H9 (cell line): ENCODE measurements at regions not wholly inside any gene's neighbourhood (a gene's known extent, or its start where the extent isn't known, plus 50 kb on each side); places are given as distances from the start of the nearest gene placed in this dataset.

Source experiments
- DNase-seq: peaks from one replicate; pipeline ENCODE4 v3.0.0-alpha.2; 2017
- H2AFZ ChIP-seq: one replicate; pipeline ENCODE4 v1.6.1; 2013; ENCODE audit warnings: mild to moderate bottlenecking, low read length, control low read depth, moderate library complexity
- H2AK5ac ChIP-seq: 2 replicates; pipeline ENCODE4 v1.6.1; 2013; ENCODE audit warnings: low read length, control low read depth, mixed read lengths; ENCODE audit not compliant: insufficient read length
- H2BK120ac ChIP-seq: one replicate; pipeline ENCODE4 v1.6.1; 2013; ENCODE audit warnings: low read depth, mild to moderate bottlenecking, low read length, control low read depth, inconsistent platforms; ENCODE audit not compliant: poor library complexity, severe bottlenecking
- H2BK12ac ChIP-seq: 2 replicates; pipeline ENCODE4 v1.6.1; 2013; ENCODE audit warnings: low read length, control low read depth, mixed read lengths, low read depth; ENCODE audit not compliant: insufficient read length
- H2BK15ac ChIP-seq: 2 replicates; pipeline ENCODE4 v1.6.1; 2013; ENCODE audit warnings: low read depth, low read length, control low read depth
- H2BK20ac ChIP-seq: one replicate; pipeline ENCODE4 v1.6.1; 2013; ENCODE audit warnings: low read depth, mild to moderate bottlenecking, low read length, control low read depth, inconsistent platforms; ENCODE audit not compliant: poor library complexity, severe bottlenecking
- H2BK5ac ChIP-seq: 2 replicates; pipeline ENCODE4 v1.6.1; 2013; ENCODE audit warnings: low read length, control low read depth, mixed read lengths; ENCODE audit not compliant: insufficient read length
- H3K14ac ChIP-seq: 2 replicates; pipeline ENCODE4 v1.6.1; 2013; ENCODE audit warnings: low read length, control low read depth; ENCODE audit not compliant: insufficient read depth
- H3K18ac ChIP-seq: 2 replicates; pipeline ENCODE4 v1.6.1; 2013; ENCODE audit warnings: low read depth, mild to moderate bottlenecking, mixed read lengths, low read length, control low read depth; ENCODE audit not compliant: insufficient read length
- H3K23ac ChIP-seq: 2 replicates; pipeline ENCODE4 v1.6.1; 2013; ENCODE audit warnings: low read length, control low read depth, mixed read lengths, low read depth; ENCODE audit not compliant: insufficient read length
- H3K23me2 ChIP-seq: 2 replicates; pipeline ENCODE4 v1.6.1; 2013; ENCODE audit warnings: low read depth, mild to moderate bottlenecking, mixed read lengths, low read length, control low read depth; ENCODE audit not compliant: insufficient read length, poor library complexity, severe bottlenecking
- H3K27ac ChIP-seq: 2 replicates; pipeline ENCODE4 v1.5.1; 2013; ENCODE audit warnings: low read length, control low read depth, mixed read lengths, low read depth; ENCODE audit not compliant: insufficient read length
- H3K27me3 ChIP-seq: 2 replicates; pipeline ENCODE4 v1.6.1; 2013; ENCODE audit warnings: low read length, control low read depth, inconsistent platforms; ENCODE audit not compliant: insufficient read depth
- H3K4ac ChIP-seq: 2 replicates; pipeline ENCODE4 v1.6.1; 2013; ENCODE audit warnings: low read depth, mild to moderate bottlenecking, control low read depth, inconsistent platforms, low read length, moderate library complexity
- H3K4me1 ChIP-seq: 2 replicates; pipeline ENCODE4 v1.6.1; 2013; ENCODE audit warnings: low read length, control low read depth, inconsistent platforms; ENCODE audit not compliant: insufficient read depth
- H3K4me2 ChIP-seq: 2 replicates; pipeline ENCODE4 v1.6.1; 2013; ENCODE audit warnings: low read length, control low read depth, mixed read lengths; ENCODE audit not compliant: insufficient read length, insufficient read depth
- H3K56ac ChIP-seq: 2 replicates; pipeline ENCODE4 v1.6.1; 2013; ENCODE audit warnings: low read depth, mild to moderate bottlenecking, mixed read lengths, low read length, control low read depth; ENCODE audit not compliant: insufficient read length
- H3K79me1 ChIP-seq: 2 replicates; pipeline ENCODE4 v1.6.1; 2013; ENCODE audit warnings: low read depth, mild to moderate bottlenecking, moderate library complexity, low read length, control low read depth, inconsistent platforms; ENCODE audit not compliant: insufficient read depth, poor library complexity, severe bottlenecking
- H3K79me2 ChIP-seq: 2 replicates; pipeline ENCODE4 v1.6.1; 2013; ENCODE audit warnings: low read length, control low read depth, inconsistent platforms; ENCODE audit not compliant: insufficient read depth
- H3K9ac ChIP-seq: 2 replicates; pipeline ENCODE4 v1.6.1; 2013; ENCODE audit warnings: low read length, control low read depth, mixed read lengths; ENCODE audit not compliant: insufficient read length; ENCODE audit errors: extremely low read depth
- H3K9me3 ChIP-seq: one replicate; pipeline ENCODE4 v1.6.1; 2013; ENCODE audit warnings: low read depth, low read length, inconsistent platforms; ENCODE audit not compliant: control insufficient read depth
- H3T11ph ChIP-seq: one replicate; pipeline ENCODE4 v1.6.1; 2013; ENCODE audit warnings: mild to moderate bottlenecking, low read length, control low read depth, inconsistent platforms
- H4K20me1 ChIP-seq: one replicate; pipeline ENCODE4 v1.6.1; 2013; ENCODE audit not compliant: control insufficient read depth, insufficient read length, insufficient read depth
- H4K5ac ChIP-seq: 2 replicates; pipeline ENCODE4 v1.6.1; 2013; ENCODE audit warnings: low read depth, mild to moderate bottlenecking, mixed read lengths, low read length, control low read depth; ENCODE audit not compliant: insufficient read length
- H4K8ac ChIP-seq: replicated peaks from 2 replicates; pipeline ENCODE4 v1.6.1; 2013; ENCODE audit warnings: low read length, control low read depth, mixed read lengths, low read depth; ENCODE audit not compliant: insufficient read length
- H4K91ac ChIP-seq: 2 replicates; pipeline ENCODE4 v1.6.1; 2013; ENCODE audit warnings: low read depth, mild to moderate bottlenecking, moderate library complexity, mixed read lengths, low read length, control low read depth; ENCODE audit not compliant: insufficient read length
- H3K27ac Mint-ChIP-seq, 3 experiments: 2 replicates in 2 of 3; 3 replicates in 1 of 3; pipeline ENCODE4 v1.8.0; 2020 to 2021; ENCODE audit warnings: mixed read lengths in 3 of 3, mild to moderate bottlenecking in 1 of 3, moderate library complexity in 1 of 3
- H3K27me3 Mint-ChIP-seq: 2 replicates; pipeline ENCODE4 v1.8.0; 2021; ENCODE audit warnings: low read depth, mild to moderate bottlenecking, moderate library complexity, mixed read lengths
- H3K36me3 Mint-ChIP-seq, 3 experiments: 2 replicates in 2 of 3; 3 replicates in 1 of 3; pipeline ENCODE4 v1.8.0; 2020 to 2021; ENCODE audit warnings: low read depth in 3 of 3, mixed read lengths in 3 of 3; ENCODE audit not compliant: insufficient read depth in 1 of 3
- H3K4me1 Mint-ChIP-seq, 2 experiments: 2 replicates each; pipeline ENCODE4 v1.8.0; 2020; ENCODE audit warnings: mixed read lengths in 2 of 2
- H3K4me3 Mint-ChIP-seq, 2 experiments: 2 replicates in 1 of 2; 3 replicates in 1 of 2; pipeline ENCODE4 v1.8.0; 2020 to 2021; ENCODE audit warnings: mild to moderate bottlenecking in 2 of 2, mixed read lengths in 2 of 2, moderate library complexity in 1 of 2
- H3K9me3 Mint-ChIP-seq, 2 experiments: 2 replicates in 1 of 2; 3 replicates in 1 of 2; pipeline ENCODE4 v1.8.0; 2020; ENCODE audit warnings: mild to moderate bottlenecking in 2 of 2, mixed read lengths in 2 of 2, moderate library complexity in 1 of 2
- WGBS: extraction: QIAGEN DNeasy Blood & Tissue Kit; methylation state at CpG from one replicate; pipeline ENCODE4 v1.1.7; 2013; ENCODE audit warnings: missing lambda C conversion rate, low lambda C conversion rate, mixed read lengths; ENCODE audit not compliant: insufficient read length; ENCODE audit errors: extremely low coverage; 5-methylcytosine and 5-hydroxymethylcytosine counted together
- TF ChIP-seq, protein P1 (sequence below): fragments of 200-600 bp; sonication (generic); conservative IDR thresholded peaks from 3 replicates; pipeline ENCODE4 v1.8.0; 2021; ENCODE audit warnings: antibody characterized with exemption, mild to moderate bottlenecking

DNA sequence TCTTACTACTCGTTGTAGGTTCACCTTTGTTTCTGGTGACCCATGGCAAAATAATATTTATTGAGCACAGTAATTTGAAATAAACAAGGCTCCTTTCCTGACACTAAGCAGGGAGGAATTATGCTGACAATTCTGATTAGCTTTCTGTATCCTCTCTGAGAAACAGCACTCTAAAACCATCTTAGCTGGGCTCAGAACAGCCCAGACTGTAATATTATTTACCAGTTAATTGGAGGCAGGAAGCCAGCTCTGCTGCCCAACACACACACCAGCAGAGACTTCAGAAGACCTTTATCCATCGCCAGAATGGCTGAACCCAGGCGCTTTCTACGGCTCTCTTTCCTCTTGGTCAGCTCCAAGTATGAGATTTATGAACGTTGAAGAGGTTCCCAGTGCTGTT, 77.6 kb upstream of the FMN2 start:
- Histone ChIP-seq H2AFZ (no peak overlapping the region), H3K27me3 (no peaks in the 10 kb centered on the region)
- WGBS = no CpG with 5 or more reads among the region's 5 CpGs

More for the DNA sequence above, 77.6 kb upstream of the FMN2 start:
- Mint-ChIP-seq H3K27ac (no peak overlapping the region), H3K27me3 (no peaks in the 10 kb centered on the region), H3K9me3 (peaks cover 10 to 14% of the 10 kb centered on the region in 2 experiments), H3K4me1 (no peaks in the 10 kb centered on the region), H3K36me3 (peaks cover 0 to 8% (median 3%) of the 10 kb centered on the region in 3 experiments; a peak in 3 of 7 replicates), H3K4me3 (no peak overlapping the region)
- no peaks in the 10 kb centered on the region for H4K20me1 ChIP-seq
- H3K4ac ChIP-seq = no peak overlapping the region
- TF ChIP-seq, protein P1, sequence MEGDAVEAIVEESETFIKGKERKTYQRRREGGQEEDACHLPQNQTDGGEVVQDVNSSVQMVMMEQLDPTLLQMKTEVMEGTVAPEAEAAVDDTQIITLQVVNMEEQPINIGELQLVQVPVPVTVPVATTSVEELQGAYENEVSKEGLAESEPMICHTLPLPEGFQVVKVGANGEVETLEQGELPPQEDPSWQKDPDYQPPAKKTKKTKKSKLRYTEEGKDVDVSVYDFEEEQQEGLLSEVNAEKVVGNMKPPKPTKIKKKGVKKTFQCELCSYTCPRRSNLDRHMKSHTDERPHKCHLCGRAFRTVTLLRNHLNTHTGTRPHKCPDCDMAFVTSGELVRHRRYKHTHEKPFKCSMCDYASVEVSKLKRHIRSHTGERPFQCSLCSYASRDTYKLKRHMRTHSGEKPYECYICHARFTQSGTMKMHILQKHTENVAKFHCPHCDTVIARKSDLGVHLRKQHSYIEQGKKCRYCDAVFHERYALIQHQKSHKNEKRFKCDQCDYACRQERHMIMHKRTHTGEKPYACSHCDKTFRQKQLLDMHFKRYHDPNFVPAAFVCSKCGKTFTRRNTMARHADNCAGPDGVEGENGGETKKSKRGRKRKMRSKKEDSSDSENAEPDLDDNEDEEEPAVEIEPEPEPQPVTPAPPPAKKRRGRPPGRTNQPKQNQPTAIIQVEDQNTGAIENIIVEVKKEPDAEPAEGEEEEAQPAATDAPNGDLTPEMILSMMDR = no peak
- no peak overlapping the region for H3K23ac ChIP-seq
- H2AK5ac ChIP-seq = no peak overlapping the region
- no peak overlapping the region for H2BK15ac ChIP-seq
- DNase-seq = no peak
- no peaks in the 10 kb centered on the region for H3K4me1 ChIP-seq
- no peak overlapping the region for H4K91ac ChIP-seq
- no peaks in the 10 kb centered on the region for H3K79me2 ChIP-seq
- no peak overlapping the region for H2BK120ac ChIP-seq
- no peak overlapping the region for H3K9ac ChIP-seq
- H3T11ph ChIP-seq = no peak overlapping the region
- H2BK5ac ChIP-seq = no peak overlapping the region
- no peaks in the 10 kb centered on the region for H3K79me1 ChIP-seq
- no peak overlapping the region for H3K18ac ChIP-seq
- H3K23me2 ChIP-seq = no peaks in the 10 kb centered on the region
- H3K9me3 ChIP-seq = no peaks in the 10 kb centered on the region
- no peak overlapping the region for H4K8ac ChIP-seq
- H3K14ac ChIP-seq = no peak overlapping the region
- no peak overlapping the region for H3K27ac ChIP-seq
- no peak overlapping the region for H3K4me2 ChIP-seq
- H2BK20ac ChIP-seq = no peak overlapping the region
- H4K5ac ChIP-seq = no peak overlapping the region
- H2BK12ac ChIP-seq = no peak overlapping the region
- H3K56ac ChIP-seq = no peak overlapping the region
